ENCODE measurements at regions not wholly inside any gene's neighbourhood (a gene's known extent, or its start where the extent isn't known, plus 50 kb on each side); places are given as distances from the start of the nearest gene placed in this dataset.

- POLR2A ChIA-PET = interaction anchor here (0.6 kb wide), 1 partner anchor 605 kb away, joined by 4 read pairs; no protein-coding TSS in a partner anchor
- no peaks in the 10 kb centered on the region for H3K36me3 Mint-ChIP-seq
These were observed 94.2 kb downstream of the ERMARD start for GRCh38 chr6:169845426-169846285.

DNA sequence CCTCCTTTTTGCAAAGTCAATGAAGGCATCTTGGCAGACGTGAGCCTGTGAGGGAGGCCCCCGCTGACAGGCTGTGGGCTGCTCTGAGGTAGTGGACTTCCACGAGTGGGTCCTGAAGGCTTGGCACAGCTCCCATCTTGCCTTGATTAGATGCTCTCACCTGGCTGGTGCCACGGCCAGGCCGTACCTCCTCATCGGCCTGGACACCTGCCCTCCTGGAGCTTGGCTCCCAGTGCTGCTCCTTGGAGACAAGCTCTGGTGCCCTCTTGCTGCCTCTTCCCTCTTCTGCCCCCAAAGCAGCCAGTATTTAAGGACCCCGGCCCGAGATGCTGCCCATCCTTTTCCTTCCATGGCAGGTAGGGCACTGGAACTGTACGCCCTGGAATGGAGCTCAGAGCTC is 93.5 kb downstream of the ERMARD start:
- Mint-ChIP-seq H3K27ac (no peak overlapping the region), H3K9me3 (no peaks in the 10 kb centered on the region), H3K27me3 (ENCODE audit: low read depth) (no peaks in the 10 kb centered on the region), H3K4me1 (0 out of 2 replicates have a peak, but pooled peaks cover 3% of the 10 kb centered on the region), H3K36me3 (no peaks in the 10 kb centered on the region), H3K4me3 (no peak overlapping the region)
- ChIA-PET POLR2A (no interaction called here), CTCF (interaction anchor here (0.7 to 5.9 kb wide), 2 partner anchors 13 to 55 kb away, joined by 3 to 46 read pairs; no protein-coding TSS in a partner anchor)
- DNase-seq (ENCODE audit: low spot score) (no peak), ATAC-seq (no peak)
- TF ChIP-seq ZSCAN18 (CRISPR knock-in tag; IDR thresholded peaks at IDR 0.05) (no peak), FOXJ3 (CRISPR knock-in tag; IDR thresholded peaks at IDR 0.05; ENCODE audit: borderline replicate concordance) (no peak), NR2C2 (CRISPR knock-in tag; IDR thresholded peaks at IDR 0.05) (no peak), TEAD4 (CRISPR knock-in tag; IDR thresholded peaks at IDR 0.05) (no peak), TEAD1 (CRISPR knock-in tag; IDR thresholded peaks at IDR 0.05) (no peak), ZNF671 (CRISPR knock-in tag; IDR thresholded peaks at IDR 0.05) (no peak), AR (CRISPR knock-in tag; IDR thresholded peaks at IDR 0.05) (no peak), IRF2 (CRISPR knock-in tag; IDR thresholded peaks at IDR 0.05; ENCODE audit: borderline replicate concordance, low read depth) (no peak), SP1 (CRISPR knock-in tag; conservative IDR thresholded peaks at IDR 0.05) (no peak), SMAD4 (CRISPR knock-in tag; IDR thresholded peaks at IDR 0.05) (no peak), ZBTB43 (CRISPR knock-in tag; IDR thresholded peaks at IDR 0.05) (no peak), ZNF423 (CRISPR knock-in tag; IDR thresholded peaks at IDR 0.05) (no peak), MXD4 (CRISPR knock-in tag; IDR thresholded peaks at IDR 0.05; ENCODE audit: borderline replicate concordance) (no peak), ETV6 (CRISPR knock-in tag; IDR thresholded peaks at IDR 0.05) (no peak), NR3C1 (CRISPR knock-in tag; conservative IDR thresholded peaks at IDR 0.05; ENCODE audit: low read depth) (no peak)
- TF ChIP-seq, protein P1, sequence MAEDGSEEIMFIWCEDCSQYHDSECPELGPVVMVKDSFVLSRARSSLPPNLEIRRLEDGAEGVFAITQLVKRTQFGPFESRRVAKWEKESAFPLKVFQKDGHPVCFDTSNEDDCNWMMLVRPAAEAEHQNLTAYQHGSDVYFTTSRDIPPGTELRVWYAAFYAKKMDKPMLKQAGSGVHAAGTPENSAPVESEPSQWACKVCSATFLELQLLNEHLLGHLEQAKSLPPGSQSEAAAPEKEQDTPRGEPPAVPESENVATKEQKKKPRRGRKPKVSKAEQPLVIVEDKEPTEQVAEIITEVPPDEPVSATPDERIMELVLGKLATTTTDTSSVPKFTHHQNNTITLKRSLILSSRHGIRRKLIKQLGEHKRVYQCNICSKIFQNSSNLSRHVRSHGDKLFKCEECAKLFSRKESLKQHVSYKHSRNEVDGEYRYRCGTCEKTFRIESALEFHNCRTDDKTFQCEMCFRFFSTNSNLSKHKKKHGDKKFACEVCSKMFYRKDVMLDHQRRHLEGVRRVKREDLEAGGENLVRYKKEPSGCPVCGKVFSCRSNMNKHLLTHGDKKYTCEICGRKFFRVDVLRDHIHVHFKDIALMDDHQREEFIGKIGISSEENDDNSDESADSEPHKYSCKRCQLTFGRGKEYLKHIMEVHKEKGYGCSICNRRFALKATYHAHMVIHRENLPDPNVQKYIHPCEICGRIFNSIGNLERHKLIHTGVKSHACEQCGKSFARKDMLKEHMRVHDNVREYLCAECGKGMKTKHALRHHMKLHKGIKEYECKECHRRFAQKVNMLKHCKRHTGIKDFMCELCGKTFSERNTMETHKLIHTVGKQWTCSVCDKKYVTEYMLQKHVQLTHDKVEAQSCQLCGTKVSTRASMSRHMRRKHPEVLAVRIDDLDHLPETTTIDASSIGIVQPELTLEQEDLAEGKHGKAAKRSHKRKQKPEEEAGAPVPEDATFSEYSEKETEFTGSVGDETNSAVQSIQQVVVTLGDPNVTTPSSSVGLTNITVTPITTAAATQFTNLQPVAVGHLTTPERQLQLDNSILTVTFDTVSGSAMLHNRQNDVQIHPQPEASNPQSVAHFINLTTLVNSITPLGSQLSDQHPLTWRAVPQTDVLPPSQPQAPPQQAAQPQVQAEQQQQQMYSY (CRISPR knock-in tag; IDR thresholded peaks at IDR 0.05) = no peak
- TF ChIP-seq, protein P2, sequence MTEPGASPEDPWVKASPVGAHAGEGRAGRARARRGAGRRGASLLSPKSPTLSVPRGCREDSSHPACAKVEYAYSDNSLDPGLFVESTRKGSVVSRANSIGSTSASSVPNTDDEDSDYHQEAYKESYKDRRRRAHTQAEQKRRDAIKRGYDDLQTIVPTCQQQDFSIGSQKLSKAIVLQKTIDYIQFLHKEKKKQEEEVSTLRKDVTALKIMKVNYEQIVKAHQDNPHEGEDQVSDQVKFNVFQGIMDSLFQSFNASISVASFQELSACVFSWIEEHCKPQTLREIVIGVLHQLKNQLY (CRISPR knock-in tag; IDR thresholded peaks at IDR 0.05) = no peak
- TF ChIP-seq, protein P3, sequence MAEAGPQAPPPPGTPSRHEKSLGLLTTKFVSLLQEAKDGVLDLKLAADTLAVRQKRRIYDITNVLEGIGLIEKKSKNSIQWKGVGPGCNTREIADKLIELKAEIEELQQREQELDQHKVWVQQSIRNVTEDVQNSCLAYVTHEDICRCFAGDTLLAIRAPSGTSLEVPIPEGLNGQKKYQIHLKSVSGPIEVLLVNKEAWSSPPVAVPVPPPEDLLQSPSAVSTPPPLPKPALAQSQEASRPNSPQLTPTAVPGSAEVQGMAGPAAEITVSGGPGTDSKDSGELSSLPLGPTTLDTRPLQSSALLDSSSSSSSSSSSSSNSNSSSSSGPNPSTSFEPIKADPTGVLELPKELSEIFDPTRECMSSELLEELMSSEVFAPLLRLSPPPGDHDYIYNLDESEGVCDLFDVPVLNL (CRISPR knock-in tag; IDR thresholded peaks at IDR 0.05; ENCODE audit: borderline replicate concordance, low read depth) = no peak

More at GRCh38 chr6:169845426-169846285, 94.2 kb downstream of the ERMARD start:
- Mint-ChIP-seq H3K27me3 (ENCODE audit: low read depth) (no peaks in the 10 kb centered on the region), H3K27ac (no peak overlapping the region), H3K4me1 (0 out of 2 replicates have a peak, but pooled peaks cover 3% of the 10 kb centered on the region), H3K9me3 (no peaks in the 10 kb centered on the region), H3K4me3 (no peak overlapping the region)
- CTCF ChIA-PET = interaction anchor here (0.6 to 5.9 kb wide), 2 partner anchors 13 to 56 kb away, joined by 3 to 46 read pairs; no protein-coding TSS in a partner anchor
- no peak for DNase-seq (ENCODE audit: low spot score)
- no peak for ATAC-seq
- TF ChIP-seq, protein P4, sequence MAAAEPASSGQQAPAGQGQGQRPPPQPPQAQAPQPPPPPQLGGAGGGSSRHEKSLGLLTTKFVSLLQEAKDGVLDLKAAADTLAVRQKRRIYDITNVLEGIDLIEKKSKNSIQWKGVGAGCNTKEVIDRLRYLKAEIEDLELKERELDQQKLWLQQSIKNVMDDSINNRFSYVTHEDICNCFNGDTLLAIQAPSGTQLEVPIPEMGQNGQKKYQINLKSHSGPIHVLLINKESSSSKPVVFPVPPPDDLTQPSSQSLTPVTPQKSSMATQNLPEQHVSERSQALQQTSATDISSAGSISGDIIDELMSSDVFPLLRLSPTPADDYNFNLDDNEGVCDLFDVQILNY (CRISPR knock-in tag; IDR thresholded peaks at IDR 0.05) = no peak
- TF ChIP-seq, protein P5, sequence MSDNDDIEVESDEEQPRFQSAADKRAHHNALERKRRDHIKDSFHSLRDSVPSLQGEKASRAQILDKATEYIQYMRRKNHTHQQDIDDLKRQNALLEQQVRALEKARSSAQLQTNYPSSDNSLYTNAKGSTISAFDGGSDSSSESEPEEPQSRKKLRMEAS (CRISPR knock-in tag; IDR thresholded peaks at IDR 0.05) = no peak
- no peak for TF ChIP-seq EMX1 (CRISPR knock-in tag; IDR thresholded peaks at IDR 0.05)

All from WTC11 (cell line).